Activated CD4-positive, alpha-beta T cell treated with anti-CD3 and anti-CD28 coated beads, Interleukin-2, amount 10 ng/mL, durations not matched to agents 24 days and 14 days (primary cell): ENCODE measurements at regions not wholly inside any gene's neighbourhood (a gene's known extent, or its start where the extent isn't known, plus 50 kb on each side); places are given as distances from the start of the nearest gene placed in this dataset.

Experiments
- DNase-seq: peaks from one replicate; pipeline ENCODE4 v3.0.0; 2022
- H3K27ac Mint-ChIP-seq: one replicate; pipeline ENCODE4 v1.8.0; 2022; ENCODE audit warnings: mild to moderate bottlenecking, mixed read lengths
- H3K27me3 Mint-ChIP-seq: one replicate; pipeline ENCODE4 v1.8.0; 2022; ENCODE audit warnings: mixed read lengths
- H3K36me3 Mint-ChIP-seq: one replicate; pipeline ENCODE4 v1.8.0; 2022; ENCODE audit warnings: low read depth, mild to moderate bottlenecking, mixed read lengths
- H3K4me1 Mint-ChIP-seq: one replicate; pipeline ENCODE4 v1.8.0; 2021; ENCODE audit warnings: mixed read lengths
- H3K4me3 Mint-ChIP-seq: one replicate; pipeline ENCODE4 v1.8.0; 2022; ENCODE audit warnings: mild to moderate bottlenecking, moderate library complexity, mixed read lengths
- H3K9me3 Mint-ChIP-seq: one replicate; pipeline ENCODE4 v1.8.0; 2021; ENCODE audit warnings: mixed read lengths
- intact Hi-C: fragments of 100-400 bp; cut with micrococcal nuclease; formaldehyde crosslinking; loops from one replicate; pipeline ENCODE4 v1.15.1; 2023

GRCh38 chr11:92830377-92831155 lies 138.9 kb upstream of the MTNR1B start:
- Mint-ChIP-seq H3K27ac (no peak overlapping the region), H3K36me3 (no peaks in the 10 kb centered on the region), H3K27me3 (no peaks in the 10 kb centered on the region), H3K4me1 (no peaks in the 10 kb centered on the region), H3K4me3 (no peak overlapping the region), H3K9me3 (no peaks in the 10 kb centered on the region)
- DNase-seq = no peak
- intact Hi-C loops = no loop called here

DNA sequence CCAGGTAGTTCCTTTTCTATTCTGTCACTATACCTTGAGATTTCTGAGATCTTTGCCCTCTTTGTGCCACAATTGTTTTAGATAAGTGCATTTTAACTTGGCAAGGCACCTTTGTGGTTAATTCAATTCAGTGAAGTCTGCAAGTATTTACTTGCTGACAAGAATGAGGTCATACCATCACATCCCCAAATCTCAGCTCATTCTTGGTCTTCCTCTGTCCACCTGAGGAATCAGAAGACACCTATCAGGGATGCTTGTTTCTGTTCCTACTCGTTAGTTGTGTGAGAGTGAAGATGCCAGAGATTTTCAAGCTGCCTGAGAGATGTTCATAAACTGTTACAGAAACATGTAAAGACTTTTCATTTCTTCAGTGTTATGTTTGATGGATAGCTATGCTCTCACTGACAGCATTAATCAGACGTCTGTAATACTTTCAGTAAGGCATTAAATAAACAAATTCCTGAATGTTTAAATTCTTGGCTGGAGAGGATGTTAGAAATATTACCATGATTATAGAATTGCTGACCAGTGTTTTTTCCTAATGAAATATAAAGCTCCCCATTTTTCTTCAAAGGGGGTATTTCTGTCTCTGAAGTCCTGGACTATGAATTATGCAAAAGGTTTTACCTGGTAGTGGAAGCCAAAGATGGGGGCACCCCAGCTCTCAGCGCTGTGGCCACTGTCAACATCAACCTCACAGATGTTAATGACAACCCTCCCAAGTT lies 135.0 kb upstream of the MTNR1B start:
- no peak overlapping the region for H3K4me3 Mint-ChIP-seq
- H3K36me3 Mint-ChIP-seq = no peaks in the 10 kb centered on the region
- H3K27ac Mint-ChIP-seq = no peak overlapping the region
- H3K27me3 Mint-ChIP-seq = no peaks in the 10 kb centered on the region
- intact Hi-C loops = no loop called here
- H3K9me3 Mint-ChIP-seq = no peaks in the 10 kb centered on the region
- DNase-seq = no peak
- no peaks in the 10 kb centered on the region for H3K4me1 Mint-ChIP-seq

DNA sequence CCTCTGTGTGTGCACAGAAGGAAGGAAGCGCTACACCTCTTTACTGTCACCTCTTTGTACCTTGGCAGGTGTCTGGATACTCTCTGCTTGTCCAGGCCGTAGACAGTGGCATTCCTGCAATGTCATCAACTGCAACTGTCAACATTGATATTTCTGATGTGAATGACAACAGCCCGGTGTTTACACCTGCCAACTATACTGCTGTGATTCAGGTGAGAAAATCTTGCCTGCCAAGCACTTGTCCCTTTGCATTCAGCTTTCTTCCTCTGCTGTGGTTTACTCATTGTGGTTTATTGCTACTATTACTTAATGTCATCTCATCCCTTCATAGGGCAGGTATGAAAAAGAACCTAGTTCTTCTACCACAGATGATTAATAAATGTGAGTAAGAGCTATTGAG lies 131.9 kb upstream of the MTNR1B start:
- intact Hi-C loops = no loop called here
- Mint-ChIP-seq H3K27ac (no peak overlapping the region), H3K36me3 (no peaks in the 10 kb centered on the region), H3K9me3 (no peaks in the 10 kb centered on the region), H3K4me3 (no peak overlapping the region), H3K27me3 (no peaks in the 10 kb centered on the region), H3K4me1 (no peaks in the 10 kb centered on the region)
- no peak for DNase-seq

- Mint-ChIP-seq H3K4me1 (no peaks in the 10 kb centered on the region), H3K4me3 (no peak overlapping the region), H3K9me3 (no peaks in the 10 kb centered on the region), H3K27ac (no peak overlapping the region), H3K36me3 (no peaks in the 10 kb centered on the region), H3K27me3 (no peaks in the 10 kb centered on the region)
- intact Hi-C loops = no loop called here
- DNase-seq = no peak
Measured at GRCh38 chr11:92838759-92839310, 130.6 kb upstream of the MTNR1B start.

- Mint-ChIP-seq H3K4me3 (no peak overlapping the region), H3K27me3 (no peaks in the 10 kb centered on the region), H3K9me3 (no peaks in the 10 kb centered on the region), H3K27ac (no peak overlapping the region), H3K4me1 (no peaks in the 10 kb centered on the region), H3K36me3 (no peaks in the 10 kb centered on the region)
- intact Hi-C loops = no loop called here
- DNase-seq = no peak
Measured at GRCh38 chr11:92839450-92839849, 130.0 kb upstream of the MTNR1B start.

- DNase-seq = no peak
- no peaks in the 10 kb centered on the region for H3K27me3 Mint-ChIP-seq
- H3K27ac Mint-ChIP-seq = no peak overlapping the region
- no peaks in the 10 kb centered on the region for H3K36me3 Mint-ChIP-seq
- H3K4me1 Mint-ChIP-seq = no peaks in the 10 kb centered on the region
- intact Hi-C loops = no loop called here
- no peak overlapping the region for H3K4me3 Mint-ChIP-seq
- H3K9me3 Mint-ChIP-seq = no peaks in the 10 kb centered on the region
Measured at GRCh38 chr11:92841719-92842118, 127.7 kb upstream of the MTNR1B start.

- DNase-seq = no peak
- intact Hi-C loops = no loop called here
- H3K4me1 Mint-ChIP-seq = no peaks in the 10 kb centered on the region
- no peak overlapping the region for H3K4me3 Mint-ChIP-seq
- no peaks in the 10 kb centered on the region for H3K9me3 Mint-ChIP-seq
- H3K27me3 Mint-ChIP-seq = no peaks in the 10 kb centered on the region
- no peak overlapping the region for H3K27ac Mint-ChIP-seq
- H3K36me3 Mint-ChIP-seq = no peaks in the 10 kb centered on the region
Measured at GRCh38 chr11:92843455-92843854, 126.0 kb upstream of the MTNR1B start.

DNA sequence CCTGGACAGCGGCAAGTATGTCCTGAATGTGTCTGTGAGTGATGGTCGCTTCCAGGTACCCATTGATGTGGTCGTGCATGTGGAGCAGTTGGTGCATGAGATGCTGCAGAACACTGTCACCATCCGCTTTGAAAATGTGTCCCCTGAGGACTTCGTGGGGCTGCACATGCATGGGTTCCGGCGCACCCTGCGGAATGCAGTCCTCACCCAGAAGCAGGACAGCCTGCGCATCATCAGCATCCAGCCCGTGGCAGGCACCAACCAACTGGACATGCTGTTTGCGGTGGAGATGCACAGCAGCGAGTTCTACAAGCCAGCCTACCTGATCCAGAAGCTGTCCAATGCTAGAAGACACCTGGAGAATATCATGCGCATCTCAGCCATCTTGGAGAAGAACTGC lies 125.3 kb upstream of the MTNR1B start:
- Mint-ChIP-seq H3K4me3 (no peak overlapping the region), H3K27me3 (no peaks in the 10 kb centered on the region), H3K36me3 (no peaks in the 10 kb centered on the region), H3K27ac (no peak overlapping the region), H3K9me3 (no peaks in the 10 kb centered on the region), H3K4me1 (no peaks in the 10 kb centered on the region)
- intact Hi-C loops = no loop called here
- DNase-seq = no peak

DNA sequence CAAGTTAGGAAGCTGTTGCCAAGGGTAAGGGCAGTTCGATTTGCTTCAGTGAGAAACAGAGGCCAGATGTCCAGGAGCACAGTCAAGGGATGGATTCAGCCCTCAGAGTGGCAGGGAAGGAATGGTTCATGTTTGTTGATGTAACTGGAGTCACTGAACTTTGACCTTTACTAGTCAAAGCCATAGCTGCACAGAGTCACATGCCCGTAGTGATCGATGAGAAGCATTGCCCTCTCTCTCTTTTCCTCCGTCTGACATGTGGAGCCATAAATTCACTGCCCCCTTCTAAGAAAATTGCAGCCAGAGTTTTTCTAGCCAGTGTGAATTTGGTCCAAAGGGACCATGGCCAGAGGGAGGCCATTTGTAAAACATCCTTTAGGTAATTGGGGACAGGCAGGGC lies 124.1 kb upstream of the MTNR1B start:
- intact Hi-C loops = no loop called here

DNA sequence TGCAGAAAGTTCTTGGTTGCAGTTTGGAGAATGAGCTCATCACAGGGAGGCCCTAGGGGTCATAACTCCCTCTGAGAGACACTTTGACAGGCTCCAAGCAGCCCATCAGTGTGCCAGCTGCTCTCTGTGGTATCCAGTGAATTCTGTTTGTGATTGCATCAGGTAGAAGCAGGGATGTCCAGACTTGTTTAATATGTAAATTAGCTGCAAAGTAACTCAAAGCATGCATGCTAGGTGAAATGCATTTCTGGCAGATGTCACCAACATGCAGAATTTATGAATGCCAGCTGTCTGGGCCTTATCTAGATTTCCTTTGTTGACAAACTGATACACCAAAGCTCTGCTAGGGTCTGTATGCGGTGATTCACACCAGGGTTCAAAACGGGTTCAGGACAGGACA lies 123.6 kb upstream of the MTNR1B start:
- no peak overlapping the region for H3K4me3 Mint-ChIP-seq
- H3K9me3 Mint-ChIP-seq = no peaks in the 10 kb centered on the region
- H3K27ac Mint-ChIP-seq = no peak overlapping the region
- H3K4me1 Mint-ChIP-seq = no peaks in the 10 kb centered on the region
- intact Hi-C loops = no loop called here
- no peaks in the 10 kb centered on the region for H3K36me3 Mint-ChIP-seq
- no peak for DNase-seq
- H3K27me3 Mint-ChIP-seq = no peaks in the 10 kb centered on the region

More for the DNA sequence above, 124.1 kb upstream of the MTNR1B start:
- no peak for DNase-seq
- no peaks in the 10 kb centered on the region for H3K27me3 Mint-ChIP-seq
- H3K4me3 Mint-ChIP-seq = no peak overlapping the region
- H3K4me1 Mint-ChIP-seq = no peaks in the 10 kb centered on the region
- H3K36me3 Mint-ChIP-seq = no peaks in the 10 kb centered on the region
- no peak overlapping the region for H3K27ac Mint-ChIP-seq
- H3K9me3 Mint-ChIP-seq = no peaks in the 10 kb centered on the region

DNA sequence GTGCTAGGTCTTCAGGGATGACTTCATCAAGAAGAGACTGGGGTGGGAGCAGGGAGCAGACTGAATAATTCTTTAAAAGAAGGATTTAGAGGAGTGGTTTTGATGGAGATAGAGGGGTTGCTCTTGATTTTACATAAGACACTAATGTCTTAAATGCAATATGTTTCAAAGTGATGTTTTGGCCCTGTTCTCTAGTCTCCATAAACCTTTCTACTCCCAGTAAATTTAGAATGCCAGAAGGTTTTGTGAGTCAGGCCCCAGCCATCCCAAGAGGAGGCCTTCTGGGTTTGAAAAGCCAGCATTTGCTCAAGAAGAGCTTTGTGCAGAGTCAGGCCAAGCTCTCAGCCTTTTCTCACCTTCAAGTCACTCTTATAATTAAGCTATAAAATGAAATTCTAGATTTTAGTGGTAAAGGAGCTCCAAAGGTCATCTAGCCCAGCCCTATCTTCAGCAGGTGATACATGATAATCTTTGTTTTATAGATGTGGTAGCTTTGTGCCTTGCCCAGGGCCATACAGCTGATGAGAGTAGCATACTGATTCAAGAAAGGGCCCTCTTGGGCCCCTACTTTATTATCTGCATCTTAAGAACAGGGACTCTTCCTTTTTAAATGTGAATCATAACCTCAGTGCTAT lies 122.8 kb upstream of the MTNR1B start:
- no peaks in the 10 kb centered on the region for H3K4me1 Mint-ChIP-seq
- H3K27ac Mint-ChIP-seq = no peak overlapping the region
- no peaks in the 10 kb centered on the region for H3K9me3 Mint-ChIP-seq
- no peaks in the 10 kb centered on the region for H3K27me3 Mint-ChIP-seq
- no peaks in the 10 kb centered on the region for H3K36me3 Mint-ChIP-seq
- intact Hi-C loops = no loop called here
- no peak overlapping the region for H3K4me3 Mint-ChIP-seq
- DNase-seq = no peak

DNA sequence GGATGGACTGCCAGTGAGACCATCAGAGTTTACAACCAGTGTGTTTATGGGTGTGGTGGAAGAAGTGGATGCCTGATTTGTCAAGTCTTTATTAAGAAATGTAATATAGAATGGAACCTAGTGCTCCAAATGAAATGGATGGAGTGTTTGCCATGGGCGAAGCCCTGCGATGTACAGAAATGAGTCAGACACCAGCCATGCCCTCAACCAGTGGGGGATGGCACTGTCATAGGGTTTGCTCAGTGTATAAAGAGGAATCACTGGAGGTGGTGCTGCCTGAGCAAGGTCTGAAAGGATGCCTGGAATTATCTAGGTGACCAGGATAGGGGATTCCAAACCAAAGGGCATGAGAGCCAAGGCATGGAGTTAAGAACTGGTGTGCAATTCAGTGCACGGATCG lies 120.9 kb upstream of the MTNR1B start:
- Mint-ChIP-seq H3K27ac (no peak overlapping the region), H3K27me3 (no peaks in the 10 kb centered on the region), H3K36me3 (no peaks in the 10 kb centered on the region), H3K9me3 (no peaks in the 10 kb centered on the region), H3K4me1 (no peaks in the 10 kb centered on the region), H3K4me3 (no peak overlapping the region)
- intact Hi-C loops = no loop called here
- DNase-seq = no peak

GRCh38 chr11:92850296-92850826 lies 119.1 kb upstream of the MTNR1B start:
- no peak for DNase-seq
- no peaks in the 10 kb centered on the region for H3K27me3 Mint-ChIP-seq
- no peaks in the 10 kb centered on the region for H3K36me3 Mint-ChIP-seq
- intact Hi-C loops = no loop called here
- no peaks in the 10 kb centered on the region for H3K4me1 Mint-ChIP-seq
- H3K4me3 Mint-ChIP-seq = no peak overlapping the region
- H3K27ac Mint-ChIP-seq = no peak overlapping the region
- H3K9me3 Mint-ChIP-seq = no peaks in the 10 kb centered on the region

- H3K27ac Mint-ChIP-seq = no peak overlapping the region
- H3K4me1 Mint-ChIP-seq = no peaks in the 10 kb centered on the region
- intact Hi-C loops = no loop called here
- DNase-seq = no peak
- no peaks in the 10 kb centered on the region for H3K36me3 Mint-ChIP-seq
- no peak overlapping the region for H3K4me3 Mint-ChIP-seq
- no peaks in the 10 kb centered on the region for H3K27me3 Mint-ChIP-seq
- H3K9me3 Mint-ChIP-seq = no peaks in the 10 kb centered on the region
Measured at GRCh38 chr11:92852229-92852628, 117.2 kb upstream of the MTNR1B start.
